A549 (cell line): ENCODE measurements at regions not wholly inside any gene's neighbourhood (a gene's known extent, or its start where the extent isn't known, plus 50 kb on each side); places are given as distances from the start of the nearest gene placed in this dataset.

Experiments used
- CEBPB ChIP-seq, 2 experiments: fragments of >200 bp in 1 of 2; sonication (Bioruptor Twin) in 1 of 2; formaldehyde crosslinking in 1 of 2; IDR thresholded peaks; 2 replicates each; pipeline ENCODE4 v1.6.1; 2012 to 2016
- CHD4 ChIP-seq: fragments of 200-600 bp; sonication (generic); IDR thresholded peaks from 2 replicates; pipeline ENCODE4 v1.6.1; 2016; ENCODE audit warnings: antibody characterized with exemption, mild to moderate bottlenecking, borderline replicate concordance
- EP300 ChIP-seq, 2 experiments: fragments of >200 bp; sonication (Bioruptor Twin); formaldehyde crosslinking; IDR thresholded peaks; 2 replicates in 1 of 2; 3 replicates in 1 of 2; pipeline ENCODE4 v1.6.1; 2016 to 2017
- PHF8 ChIP-seq: fragments of 200-600 bp; sonication (generic); IDR thresholded peaks from 2 replicates; pipeline ENCODE4 v1.6.1; 2016; ENCODE audit warnings: low read depth, mild to moderate bottlenecking, antibody characterized with exemption, moderate library complexity, borderline replicate concordance
- POLR2A ChIP-seq: IDR thresholded peaks from 2 replicates; pipeline ENCODE4 v1.6.1; 2012; ENCODE audit warnings: mild to moderate bottlenecking, low read length

GRCh38 chr16:5252791-5253190 is 155.2 kb upstream of the EEF2KMT start:
- TF ChIP-seq POLR2A (no peak), EP300 (IDR thresholded peaks at IDR 0.05) (no peak), PHF8 (no peak), CEBPB (IDR thresholded peaks at IDR 0.05) (no peak), CHD4 (no peak)
